Fibroblast of lung (primary cell): ENCODE measurements at regions not wholly inside any gene's neighbourhood (a gene's known extent, or its start where the extent isn't known, plus 50 kb on each side); places are given as distances from the start of the nearest gene placed in this dataset.

Experiments
- DNase-seq, 2 donors: peaks; one replicate each; pipeline versions ENCODE4 v3.0.0 to v3.0.0-alpha.2; 2010; ENCODE audit warnings: low read depth in 2 of 2
- H2AFZ ChIP-seq: 2 replicates; pipeline ENCODE4 v1.5.1; 2012; ENCODE audit warnings: low read length, control low read depth, inconsistent platforms
- H3K27ac ChIP-seq: 2 replicates; pipeline ENCODE4 v1.5.1; 2011; ENCODE audit warnings: low read length, control low read depth; ENCODE audit not compliant: insufficient read depth
- H3K27me3 ChIP-seq: 2 replicates; pipeline ENCODE4 v1.5.1; 2011; ENCODE audit warnings: mild to moderate bottlenecking, low read length; ENCODE audit not compliant: control insufficient read depth, insufficient read depth
- H3K36me3 ChIP-seq: 2 replicates; pipeline ENCODE4 v1.5.1; 2011; ENCODE audit warnings: low read length; ENCODE audit not compliant: control insufficient read depth, insufficient read depth
- H3K4me1 ChIP-seq: 2 replicates; pipeline ENCODE4 v1.5.1; 2011; ENCODE audit warnings: low read length; ENCODE audit not compliant: control insufficient read depth, insufficient read depth; ENCODE audit errors: extremely low read depth
- H3K4me2 ChIP-seq: 2 replicates; pipeline ENCODE4 v1.5.1; 2011; ENCODE audit warnings: low read length, control low read depth; ENCODE audit not compliant: insufficient read depth; ENCODE audit errors: extremely low read depth
- H3K4me3 ChIP-seq, 4 experiments: fragments of 200-600 bp in 1 of 4; sonication (generic) in 1 of 4; replicated peaks in 1 of 4; 2 replicates each; pipeline ENCODE4 v1.5.1; 2011 to 2016; ENCODE audit warnings: low read length in 4 of 4, low read depth in 3 of 4, mild to moderate bottlenecking in 3 of 4, control low read depth in 2 of 4, inconsistent platforms in 1 of 4, mixed read lengths in 1 of 4; ENCODE audit not compliant: insufficient read depth in 1 of 4; ENCODE audit errors: control extremely low read depth in 1 of 4
- H3K79me2 ChIP-seq: 2 replicates; pipeline ENCODE4 v1.5.1; 2012; ENCODE audit warnings: mild to moderate bottlenecking, low read length, inconsistent platforms; ENCODE audit not compliant: control insufficient read depth, insufficient read depth
- H3K9ac ChIP-seq: 2 replicates; pipeline ENCODE4 v1.5.1; 2011; ENCODE audit warnings: mild to moderate bottlenecking, low read length, control low read depth; ENCODE audit not compliant: insufficient read depth
- H3K9me3 ChIP-seq: 2 replicates; pipeline ENCODE4 v1.5.1; 2012; ENCODE audit warnings: low read depth, low read length; ENCODE audit not compliant: control insufficient read depth, insufficient read depth
- H4K20me1 ChIP-seq: 2 replicates; pipeline ENCODE4 v1.5.1; 2011; ENCODE audit warnings: low read length; ENCODE audit not compliant: control insufficient read depth, insufficient read depth; ENCODE audit errors: extremely low read depth
- CTCF ChIP-seq, 2 donors: IDR thresholded peaks in 1 of 2; conservative IDR thresholded peaks in 1 of 2; 1 replicate in 1 of 2; 2 replicates in 1 of 2; pipeline ENCODE4 v1.5.1; 2011 to 2012; ENCODE audit warnings: low read length in 2 of 2, control low read depth in 1 of 2, inconsistent platforms in 1 of 2, low read depth in 1 of 2, mild to moderate bottlenecking in 1 of 2
- EZH2 ChIP-seq: IDR thresholded peaks from 2 replicates; pipeline ENCODE4 v1.5.1; 2012; ENCODE audit warnings: low read length, control low read depth, mild to moderate bottlenecking; ENCODE audit errors: missing control alignments

- H3K9ac ChIP-seq = no peak overlapping the region
- H2AFZ ChIP-seq = no peak overlapping the region
- no peak overlapping the region for H3K4me3 ChIP-seq
- no peaks in the 10 kb centered on the region for H4K20me1 ChIP-seq
- DNase-seq = no peak
- H3K27me3 ChIP-seq = no peaks in the 10 kb centered on the region
- H3K79me2 ChIP-seq = no peaks in the 10 kb centered on the region
- no peaks in the 10 kb centered on the region for H3K36me3 ChIP-seq
- no peak overlapping the region for H3K27ac ChIP-seq
- TF ChIP-seq EZH2 = no peak
- no peak for TF ChIP-seq CTCF (conservative IDR thresholded peaks at IDR 0.05 in 1 of 2, IDR thresholded peaks at IDR 0.05 in 1 of 2; ENCODE audit: low read depth in 1 of 2, low read length in 2 of 2)
- H3K9me3 ChIP-seq = no peaks in the 10 kb centered on the region
- H3K4me1 ChIP-seq = no peaks in the 10 kb centered on the region
- no peak overlapping the region for H3K4me2 ChIP-seq
Measured at GRCh38 chr5:67817652-67818051, 397.9 kb upstream of the PIK3R1 start.

GRCh38 chr5:67816456-67816855 is 399.1 kb upstream of the PIK3R1 start:
- no peaks in the 10 kb centered on the region for H3K79me2 ChIP-seq
- no peaks in the 10 kb centered on the region for H3K4me1 ChIP-seq
- H3K27ac ChIP-seq = no peak overlapping the region
- H3K27me3 ChIP-seq = no peaks in the 10 kb centered on the region
- H3K9me3 ChIP-seq = no peaks in the 10 kb centered on the region
- no peak for TF ChIP-seq EZH2
- no peak overlapping the region for H3K9ac ChIP-seq
- H3K4me2 ChIP-seq = no peak overlapping the region
- no peaks in the 10 kb centered on the region for H3K36me3 ChIP-seq
- no peak overlapping the region for H2AFZ ChIP-seq
- no peaks in the 10 kb centered on the region for H4K20me1 ChIP-seq
- DNase-seq = peak; percentile 12 to 57
- no peak overlapping the region for H3K4me3 ChIP-seq

GRCh38 chr5:67815455-67816391 is 399.8 kb upstream of the PIK3R1 start:
- no peaks in the 10 kb centered on the region for H3K4me1 ChIP-seq
- H3K27me3 ChIP-seq = no peaks in the 10 kb centered on the region
- no peak overlapping the region for H2AFZ ChIP-seq
- H3K27ac ChIP-seq = no peak overlapping the region
- no peak for TF ChIP-seq CTCF (conservative IDR thresholded peaks at IDR 0.05 in 1 of 2, IDR thresholded peaks at IDR 0.05 in 1 of 2; ENCODE audit: low read depth in 1 of 2, low read length in 2 of 2)
- TF ChIP-seq EZH2 = no peak
- H4K20me1 ChIP-seq = no peaks in the 10 kb centered on the region
- no peak overlapping the region for H3K4me2 ChIP-seq
- H3K9me3 ChIP-seq = no peaks in the 10 kb centered on the region
- H3K9ac ChIP-seq = no peak overlapping the region
- DNase-seq = peak; percentile 63 to 93
- H3K4me3 ChIP-seq = no peak overlapping the region
- H3K79me2 ChIP-seq = no peaks in the 10 kb centered on the region
- no peaks in the 10 kb centered on the region for H3K36me3 ChIP-seq
